Calu3 (cell line): ENCODE measurements at regions not wholly inside any gene's neighbourhood (a gene's known extent, or its start where the extent isn't known, plus 50 kb on each side); places are given as distances from the start of the nearest gene placed in this dataset.

ENCODE experiments used
- BruUV-seq: library from RNA; stranded (reverse); fragments of 400-500 nt; replicated peaks from 2 replicates; lab custom pipeline; 2021; lab: Mats Ljungman, UMichigan
- CTCF ChIA-PET: fragments of 300-600 bp; sonication (Branson Sonifier 250); formaldehyde crosslinking; loops from one replicate; lab custom pipeline; 2022; ENCODE audit warnings: antibody characterized with exemption; lab: Charles Lee
- DNase-seq: peaks from one replicate; pipeline ENCODE4 v3.0.0; 2022
- H3K27ac Mint-ChIP-seq: one replicate; pipeline ENCODE4 v1.8.0; 2022; ENCODE audit warnings: mixed read lengths; ENCODE audit not compliant: unreplicated experiment
- H3K27me3 Mint-ChIP-seq: one replicate; pipeline ENCODE4 v1.8.0; 2022; ENCODE audit warnings: mixed read lengths; ENCODE audit not compliant: unreplicated experiment
- H3K36me3 Mint-ChIP-seq: one replicate; pipeline ENCODE4 v1.8.0; 2022; ENCODE audit warnings: mild to moderate bottlenecking, moderate library complexity, mixed read lengths; ENCODE audit not compliant: insufficient read depth, unreplicated experiment
- H3K4me1 Mint-ChIP-seq: one replicate; pipeline ENCODE4 v1.8.0; 2022; ENCODE audit warnings: mild to moderate bottlenecking, low read depth, mixed read lengths; ENCODE audit not compliant: unreplicated experiment
- H3K4me3 Mint-ChIP-seq: one replicate; pipeline ENCODE4 v1.8.0; 2022; ENCODE audit warnings: mild to moderate bottlenecking, low read depth, moderate library complexity, mixed read lengths; ENCODE audit not compliant: unreplicated experiment
- H3K9me3 Mint-ChIP-seq: one replicate; pipeline ENCODE4 v1.8.0; 2022; ENCODE audit warnings: low read depth, mixed read lengths; ENCODE audit not compliant: unreplicated experiment
- intact Hi-C: fragments of 100-400 bp; cut with micrococcal nuclease; formaldehyde crosslinking; loops from one replicate; pipeline ENCODE4 v1.10.0; 2022; ENCODE audit not compliant: unreplicated experiment
- TF ChIP-seq, protein P1 (sequence below): fragments of 200-600 bp; IDR thresholded peaks from one replicate; pipeline ENCODE4 v1.8.0; 2022; ENCODE audit warnings: antibody characterized with exemption; ENCODE audit not compliant: unreplicated experiment

- no TSS peak for BruUV-seq
- CTCF ChIA-PET, result no interaction called here
- H3K27ac Mint-ChIP-seq, result no peak overlapping the region
Measured at GRCh38 chr2:10502803-10503107, 54.6 kb upstream of the ODC1 start.

DNA sequence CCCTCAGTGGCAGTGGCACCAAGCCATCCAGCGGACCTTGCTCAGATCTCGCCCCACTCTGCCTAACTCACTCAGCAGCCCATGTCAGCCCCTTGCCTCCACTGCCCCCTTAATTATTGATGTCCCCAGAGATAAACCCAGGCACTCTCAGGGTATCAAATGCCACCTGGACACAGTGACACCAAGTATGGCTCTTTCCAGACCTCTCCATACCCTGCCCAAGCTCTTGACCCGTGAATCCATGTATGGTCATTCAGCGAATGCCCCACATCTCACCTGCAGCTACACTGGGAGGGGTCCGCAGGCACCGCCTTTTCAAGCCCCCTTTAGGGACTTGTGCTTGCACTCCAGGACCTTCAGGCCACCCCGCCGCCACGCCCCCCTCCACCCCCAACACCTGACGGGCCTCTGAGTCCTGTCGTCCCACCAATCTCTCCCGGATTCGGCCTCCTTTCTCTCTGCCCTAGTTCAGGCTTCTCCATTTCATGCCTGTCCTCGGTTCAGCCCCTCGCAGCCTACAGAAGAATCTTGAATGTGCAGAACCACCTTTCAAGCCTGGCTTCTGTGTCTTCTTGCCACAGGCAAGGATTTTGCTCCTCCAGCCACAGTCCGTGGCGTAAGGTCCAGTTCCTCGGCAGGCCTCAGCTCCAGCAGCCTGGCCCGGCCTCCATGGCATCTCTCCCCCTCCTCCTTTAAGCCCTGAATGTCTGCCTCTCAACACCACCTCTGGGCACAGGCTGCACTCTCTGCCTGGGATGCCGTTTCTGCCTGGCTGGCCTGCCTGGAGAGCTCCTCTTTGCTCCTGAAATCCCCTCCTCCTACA, 54.1 kb upstream of the ODC1 start:
- Mint-ChIP-seq H3K4me1 (peaks cover 8% of the 10 kb centered on the region), H3K36me3 (peaks cover 8% of the 10 kb centered on the region), H3K27me3 (peaks cover 22% of the 10 kb centered on the region), H3K4me3 (no peak overlapping the region), H3K27ac (no peak overlapping the region), H3K9me3 (no peaks in the 10 kb centered on the region)
- intact Hi-C loops, result no loop called here
- no TSS peak for BruUV-seq
- no peak for DNase-seq
- CTCF ChIA-PET, result no interaction called here
- TF ChIP-seq, protein P1, sequence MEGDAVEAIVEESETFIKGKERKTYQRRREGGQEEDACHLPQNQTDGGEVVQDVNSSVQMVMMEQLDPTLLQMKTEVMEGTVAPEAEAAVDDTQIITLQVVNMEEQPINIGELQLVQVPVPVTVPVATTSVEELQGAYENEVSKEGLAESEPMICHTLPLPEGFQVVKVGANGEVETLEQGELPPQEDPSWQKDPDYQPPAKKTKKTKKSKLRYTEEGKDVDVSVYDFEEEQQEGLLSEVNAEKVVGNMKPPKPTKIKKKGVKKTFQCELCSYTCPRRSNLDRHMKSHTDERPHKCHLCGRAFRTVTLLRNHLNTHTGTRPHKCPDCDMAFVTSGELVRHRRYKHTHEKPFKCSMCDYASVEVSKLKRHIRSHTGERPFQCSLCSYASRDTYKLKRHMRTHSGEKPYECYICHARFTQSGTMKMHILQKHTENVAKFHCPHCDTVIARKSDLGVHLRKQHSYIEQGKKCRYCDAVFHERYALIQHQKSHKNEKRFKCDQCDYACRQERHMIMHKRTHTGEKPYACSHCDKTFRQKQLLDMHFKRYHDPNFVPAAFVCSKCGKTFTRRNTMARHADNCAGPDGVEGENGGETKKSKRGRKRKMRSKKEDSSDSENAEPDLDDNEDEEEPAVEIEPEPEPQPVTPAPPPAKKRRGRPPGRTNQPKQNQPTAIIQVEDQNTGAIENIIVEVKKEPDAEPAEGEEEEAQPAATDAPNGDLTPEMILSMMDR, result no peak

More at GRCh38 chr2:10502803-10503107, 54.6 kb upstream of the ODC1 start:
- DNase-seq, result no peak
- TF ChIP-seq, protein P1, result no peak
- H3K4me1 Mint-ChIP-seq, result peaks cover 7% of the 10 kb centered on the region
- H3K36me3 Mint-ChIP-seq, result peaks cover 5% of the 10 kb centered on the region
- no peak overlapping the region for H3K4me3 Mint-ChIP-seq
- no peaks in the 10 kb centered on the region for H3K9me3 Mint-ChIP-seq
- intact Hi-C loops, result no loop called here
- peaks cover 22% of the 10 kb centered on the region for H3K27me3 Mint-ChIP-seq

- intact Hi-C loops, result no loop called here
- peaks cover 8% of the 10 kb centered on the region for H3K4me1 Mint-ChIP-seq
- no peak overlapping the region for H3K4me3 Mint-ChIP-seq
- TF ChIP-seq, protein P1, result no peak
- no peak overlapping the region for H3K27ac Mint-ChIP-seq
- H3K9me3 Mint-ChIP-seq, result no peaks in the 10 kb centered on the region
- no TSS peak for BruUV-seq
- peaks cover 8% of the 10 kb centered on the region for H3K36me3 Mint-ChIP-seq
- peaks cover 24% of the 10 kb centered on the region for H3K27me3 Mint-ChIP-seq
- CTCF ChIA-PET, result no interaction called here
- DNase-seq, result no peak
Measured at GRCh38 chr2:10501451-10501961, 53.4 kb upstream of the ODC1 start.

DNA sequence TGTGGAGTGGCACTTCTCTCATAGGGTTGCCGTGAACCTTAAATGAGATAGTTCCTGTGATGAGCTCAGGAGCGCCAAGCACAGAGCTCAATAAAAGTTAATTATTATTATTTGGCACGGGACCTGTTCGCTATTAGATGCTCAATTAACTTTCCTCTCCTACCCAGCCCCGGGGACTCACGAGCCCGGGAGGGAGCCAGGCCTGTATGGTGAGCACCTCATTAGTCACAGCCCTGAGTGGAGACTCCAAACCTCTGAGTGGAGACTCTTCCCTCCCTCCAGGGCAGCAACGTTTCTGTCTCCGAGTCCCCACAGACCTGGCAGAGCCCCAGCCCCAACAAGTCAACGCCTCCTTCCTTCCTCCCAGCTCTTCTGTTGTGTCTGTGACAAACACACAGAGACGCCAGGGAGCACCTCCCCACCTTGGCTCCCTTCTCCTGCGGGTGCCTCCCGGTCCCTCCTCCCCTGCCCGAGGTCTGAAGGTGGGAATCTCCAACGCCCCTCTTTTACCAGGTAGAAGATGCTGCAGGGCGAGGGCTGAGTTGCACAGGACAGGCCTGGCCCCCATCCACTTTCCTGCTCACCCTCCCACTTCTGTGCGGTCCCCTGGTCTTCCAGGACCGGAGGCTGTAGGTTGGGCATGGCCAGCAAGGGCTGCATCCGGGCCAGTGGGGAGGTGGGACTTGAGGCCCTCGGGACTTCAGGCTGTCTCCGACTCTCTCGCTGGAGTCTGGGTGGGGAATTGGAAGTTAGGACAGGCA, 52.7 kb upstream of the ODC1 start:
- CTCF ChIA-PET, result no interaction called here
- TF ChIP-seq, protein P1, result no peak
- Mint-ChIP-seq H3K27ac (no peak overlapping the region), H3K4me3 (no peak overlapping the region), H3K4me1 (peaks cover 8% of the 10 kb centered on the region), H3K9me3 (no peaks in the 10 kb centered on the region), H3K27me3 (peaks cover 31% of the 10 kb centered on the region), H3K36me3 (peaks cover 8% of the 10 kb centered on the region)
- DNase-seq, result no peak
- intact Hi-C loops, result no loop called here
- BruUV-seq, result no TSS peak
